GM12878 (cell line): ENCODE measurements at regions not wholly inside any gene's neighbourhood (a gene's known extent, or its start where the extent isn't known, plus 50 kb on each side); places are given as distances from the start of the nearest gene placed in this dataset.

Source experiments
- ATAC-seq: fragments of 200-7000 bp; cut with Tn5 transposase; 3 replicates; pipeline ENCODE4 v1.9.1; 2020; ENCODE audit warnings: mild to moderate bottlenecking, moderate library complexity
- BruUV-seq: library from RNA; stranded (reverse); fragments of 400-500 nt; replicated peaks from 2 replicates; lab custom pipeline; 2021; lab: Mats Ljungman, UMichigan
- CTCF ChIA-PET: fragments of 300-600 bp; sonication (Branson Sonifier 250); formaldehyde crosslinking; extraction: SDS; loops from one replicate; lab custom pipeline; 2021; ENCODE audit warnings: inconsistent platforms; lab: Yijun Ruan, JAX
- POLR2A ChIA-PET: fragments of 350-600 bp; formaldehyde crosslinking; extraction: SDS; loops from one replicate; lab custom pipeline; 2021; ENCODE audit warnings: inconsistent platforms; lab: Charles Lee
- RAD21 ChIA-PET: fragments of 300-600 bp; sonication (Branson Sonifier 250); formaldehyde crosslinking; loops from one replicate; lab custom pipeline; 2023; ENCODE audit warnings: antibody characterized with exemption; ENCODE audit not compliant: unreplicated experiment; lab: Charles Lee
- SMC1A ChIA-PET: fragments of 300-600 bp; sonication (Branson Sonifier 250); formaldehyde crosslinking; loops from one replicate; lab custom pipeline; 2023; ENCODE audit not compliant: unreplicated experiment, uncharacterized antibody; lab: Charles Lee
- DNase-seq: peaks from one replicate; pipeline ENCODE4 v3.0.0-alpha.2; 2011; ENCODE audit warnings: low read depth, low spot score
- FAIRE-seq: peaks from 3 replicates; lab custom pipeline; 2011; peaks lifted over from hg19 to GRCh38; lab: Jason Lieb, UNC
- H2AFZ ChIP-seq: 2 replicates; pipeline ENCODE4 v1.6.0; 2011; ENCODE audit warnings: low read depth, low read length, control low read depth; ENCODE audit not compliant: control insufficient read depth
- H3K27ac ChIP-seq: 2 replicates; pipeline ENCODE4 v1.5.1; 2011; ENCODE audit warnings: control low read depth; ENCODE audit not compliant: control insufficient read depth, insufficient read depth
- H3K27me3 ChIP-seq, 2 experiments: replicated peaks in 1 of 2; 2 replicates each; pipeline versions ENCODE4 v1.6.0 to v1.6.1; 2011; ENCODE audit warnings: low read length in 1 of 2; ENCODE audit not compliant: control insufficient read depth in 2 of 2, insufficient read depth in 2 of 2
- H3K36me3 ChIP-seq, 2 experiments: 2 replicates each; pipeline ENCODE4 v1.5.1; 2011; ENCODE audit warnings: low read length in 1 of 2; ENCODE audit not compliant: control insufficient read depth in 2 of 2, insufficient read depth in 2 of 2
- H3K4me1 ChIP-seq: 2 replicates; pipeline ENCODE4 v1.6.1; 2011; ENCODE audit warnings: mild to moderate bottlenecking, low read length, moderate library complexity, mixed read lengths; ENCODE audit not compliant: control insufficient read depth, insufficient read depth
- H3K4me2 ChIP-seq: 2 replicates; pipeline ENCODE4 v1.6.0; 2011; ENCODE audit warnings: control low read depth; ENCODE audit not compliant: control insufficient read depth, insufficient read depth
- H3K4me3 ChIP-seq: fragments of 200-600 bp; sonication (generic); 2 replicates; pipeline ENCODE4 v1.5.1; 2016
- H3K79me2 ChIP-seq: 2 replicates; pipeline ENCODE4 v1.6.0; 2011; ENCODE audit warnings: low read length; ENCODE audit not compliant: control insufficient read depth, insufficient read depth
- H3K9ac ChIP-seq: 2 replicates; pipeline ENCODE4 v1.8.0; 2011; ENCODE audit warnings: low read length, control low read depth, mixed read lengths; ENCODE audit not compliant: control insufficient read depth, insufficient read depth
- H3K9me3 ChIP-seq: replicated peaks from 3 replicates; pipeline ENCODE4 v1.5.1; 2011; ENCODE audit warnings: mild to moderate bottlenecking, low read length; ENCODE audit not compliant: control insufficient read depth, insufficient read depth
- H4K20me1 ChIP-seq: 2 replicates; pipeline ENCODE4 v1.6.0; 2011; ENCODE audit not compliant: control insufficient read depth, insufficient read depth
- ASH2L ChIP-seq: fragments of 300-600, 200-600 bp; sonication (generic); IDR thresholded peaks from 2 replicates; pipeline ENCODE4 v1.6.1; 2017; ENCODE audit warnings: low read depth, mild to moderate bottlenecking, borderline replicate concordance
- JUNB ChIP-seq: IDR thresholded peaks from 2 replicates; pipeline ENCODE4 v1.6.1; 2016; ENCODE audit warnings: antibody characterized with exemption, mild to moderate bottlenecking
- MTA3 ChIP-seq: IDR thresholded peaks from 2 replicates; pipeline ENCODE4 v1.6.1; 2012; ENCODE audit warnings: low read length, inconsistent platforms, borderline replicate concordance
- STAT1 ChIP-seq: fragments of 450-650 bp; conservative IDR thresholded peaks from 2 replicates; pipeline ENCODE4 v1.6.1; 2014; ENCODE audit warnings: antibody characterized with exemption, mild to moderate bottlenecking
- SUZ12 ChIP-seq: fragments of 200-600 bp; sonication (generic); IDR thresholded peaks from one replicate; pipeline ENCODE4 v1.6.1; 2018; ENCODE audit warnings: antibody characterized with exemption, mild to moderate bottlenecking; ENCODE audit not compliant: unreplicated experiment
- ZBTB11 ChIP-seq: fragments of 450-650 bp; formaldehyde crosslinking; IDR thresholded peaks from 2 replicates; pipeline ENCODE4 v1.5.0; 2022; ENCODE audit warnings: mild to moderate bottlenecking, missing genetic modification characterization
- ZNF687 ChIP-seq: fragments of 450-650 bp; IDR thresholded peaks from 2 replicates; pipeline ENCODE4 v1.6.1; 2017; ENCODE audit warnings: mild to moderate bottlenecking, moderate library complexity
- WGBS: methylation state at CpG from one replicate; pipeline ENCODE4 v1.1.6; 2016; ENCODE audit warnings: low lambda C conversion rate; ENCODE audit not compliant: insufficient replicate concordance, insufficient coverage; ENCODE audit errors: missing lambda C conversion rate; 5-methylcytosine and 5-hydroxymethylcytosine counted together
- in situ Hi-C: fragments of 300-500 bp; cut with MboI; formaldehyde crosslinking; loops from 9 replicates; pipeline ENCODE4 v1.14.3; 2018; ENCODE audit warnings: mixed read lengths
- intact Hi-C: fragments of 100-400 bp; cut with micrococcal nuclease; formaldehyde crosslinking; loops from one replicate; pipeline ENCODE4 v1.14.2; 2022; ENCODE audit not compliant: unreplicated experiment

DNA sequence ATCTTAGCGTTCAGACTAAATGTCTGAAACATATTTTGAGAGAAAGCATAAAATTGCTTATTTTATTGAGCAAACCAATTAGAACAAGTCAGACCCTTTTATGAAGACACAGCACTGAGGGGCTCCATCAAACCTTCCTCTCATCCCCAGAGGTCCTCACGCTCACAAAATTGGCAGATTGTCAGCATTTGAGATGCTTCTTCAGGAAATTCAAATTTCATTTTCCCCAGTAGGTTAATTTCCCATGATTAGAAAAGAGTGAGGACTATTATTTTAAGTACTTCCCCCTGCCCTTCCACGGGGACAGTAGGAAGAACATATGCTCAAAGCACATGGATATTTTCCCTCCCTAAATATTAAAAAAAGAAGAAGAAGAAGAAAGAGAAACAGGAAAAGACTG lies 851.8 kb downstream of the BRD1 start (continued):
- TF ChIP-seq ZNF687 = no peak
- TF ChIP-seq JUNB = no peak
- TF ChIP-seq ZBTB11 (CRISPR knock-in tag) = no peak
- TF ChIP-seq STAT1 = no peak
- TF ChIP-seq SUZ12 = no peak

DNA sequence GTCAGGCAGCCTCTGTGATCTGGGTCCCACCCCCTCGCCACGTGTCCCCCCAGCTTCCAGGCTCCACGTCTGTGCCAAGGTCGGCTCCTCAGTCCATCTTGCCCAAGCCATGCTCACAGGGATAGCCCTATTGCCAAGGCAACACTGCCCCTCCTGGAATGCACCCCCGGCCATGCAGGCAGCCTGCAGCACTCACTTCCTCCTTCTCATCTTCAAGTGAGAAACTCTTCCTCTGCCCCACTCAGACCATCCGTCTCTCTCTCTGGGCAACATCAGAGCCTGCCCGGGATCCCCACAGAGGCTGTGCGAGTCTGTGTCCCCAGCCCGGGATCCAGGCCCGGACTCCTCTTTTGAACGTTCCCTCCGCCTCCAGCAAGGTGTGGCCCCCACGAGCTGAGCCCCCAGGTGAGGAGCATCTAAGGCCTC lies 852.3 kb downstream of the BRD1 start:
- TF ChIP-seq ASH2L = no peak
- no peak for TF ChIP-seq MTA3
- Histone ChIP-seq H3K4me3 (no peak overlapping the region), H3K4me1 (no peaks in the 10 kb centered on the region), H3K36me3 (no peaks in the 10 kb centered on the region), H3K4me2 (no peak overlapping the region), H3K79me2 (no peaks in the 10 kb centered on the region), H2AFZ (no peak overlapping the region), H3K27me3 (no peaks in the 10 kb centered on the region), H3K9me3 (no peaks in the 10 kb centered on the region; the same call in 2 of the 3 replicates), H3K27ac (no peak overlapping the region), H3K9ac (no peak overlapping the region), H4K20me1 (no peaks in the 10 kb centered on the region)
- ChIA-PET RAD21 (no interaction called here), CTCF (no interaction called here), SMC1A (no interaction called here), POLR2A (no interaction called here)
- FAIRE-seq (no peak), ATAC-seq (no peak), DNase-seq (no peak)
- 17% methylated on average over 13 of the region's 13 CpGs for WGBS
- intact Hi-C loops = no loop called here
- in situ Hi-C loops = no loop called here
- no TSS peak for BruUV-seq
